SK-N-SH treated with all-trans-retinoic acid at 6 μM for 48 hours (cell line): ENCODE measurements at regions not wholly inside any gene's neighbourhood (a gene's known extent, or its start where the extent isn't known, plus 50 kb on each side); places are given as distances from the start of the nearest gene placed in this dataset.

Source experiments
- ATAC-seq: fragments of 200-7000 bp; cut with Tn5 transposase; 3 replicates; pipeline ENCODE4 v1.9.1; 2020; ENCODE audit warnings: mild to moderate bottlenecking, moderate library complexity
- CREB5 ChIP-seq: fragments of 250-450 bp; sonication (Bioruptor Pico); IDR thresholded peaks from 2 replicates; pipeline ENCODE4 v1.5.1; 2020; ENCODE audit warnings: low read depth, mild to moderate bottlenecking, moderate library complexity
- CSDC2 ChIP-seq: fragments of 250-450 bp; sonication (Bioruptor Pico); IDR thresholded peaks from 2 replicates; pipeline ENCODE4 v1.5.0; 2020; ENCODE audit warnings: mild to moderate bottlenecking, moderate library complexity
- ESRRG ChIP-seq: fragments of 250-450 bp; sonication (Bioruptor Pico); IDR thresholded peaks from 2 replicates; pipeline ENCODE4 v1.6.1; 2021; ENCODE audit warnings: mild to moderate bottlenecking
- GLIS3 ChIP-seq: fragments of 250-450 bp; sonication (Bioruptor Pico); IDR thresholded peaks from 2 replicates; pipeline ENCODE4 v1.5.0; 2020; ENCODE audit warnings: mild to moderate bottlenecking, moderate library complexity
- ISL1 ChIP-seq: fragments of 250-450 bp; sonication (Bioruptor Pico); IDR thresholded peaks from 2 replicates; pipeline ENCODE4 v2.1.2; 2022; ENCODE audit warnings: mild to moderate bottlenecking, moderate library complexity
- OSR1 ChIP-seq: fragments of 250-450 bp; sonication (Bioruptor Pico); IDR thresholded peaks from 2 replicates; pipeline ENCODE4 v1.8.0; 2022; ENCODE audit warnings: moderate library complexity, mild to moderate bottlenecking, inconsistent platforms
- PATZ1 ChIP-seq: fragments of 250-450 bp; sonication (Bioruptor Pico); IDR thresholded peaks from 2 replicates; pipeline ENCODE4 v1.8.0; 2020; ENCODE audit warnings: mild to moderate bottlenecking, moderate library complexity, borderline replicate concordance
- POU6F1 ChIP-seq: fragments of 250-450 bp; sonication (Bioruptor Pico); IDR thresholded peaks from 2 replicates; pipeline ENCODE4 v1.8.0; 2021; ENCODE audit warnings: low read depth, mild to moderate bottlenecking, moderate library complexity, borderline replicate concordance
- PPARA ChIP-seq: fragments of 250-450 bp; sonication (Bioruptor Pico); IDR thresholded peaks from 2 replicates; pipeline ENCODE4 v1.5.0; 2020; ENCODE audit warnings: mild to moderate bottlenecking, borderline replicate concordance
- RARB ChIP-seq: fragments of 250-450 bp; sonication (Bioruptor Pico); IDR thresholded peaks from 2 replicates; pipeline ENCODE4 v1.8.0; 2021; ENCODE audit warnings: mild to moderate bottlenecking, moderate library complexity
- SNAI2 ChIP-seq: fragments of 250-450 bp; sonication (Bioruptor Pico); IDR thresholded peaks from 2 replicates; pipeline ENCODE4 v1.5.0; 2020; ENCODE audit warnings: mild to moderate bottlenecking, moderate library complexity
- TCF4 ChIP-seq: fragments of 250-450 bp; sonication (Bioruptor Pico); IDR thresholded peaks from 2 replicates; pipeline ENCODE4 v1.8.0; 2021; ENCODE audit warnings: mild to moderate bottlenecking, moderate library complexity, borderline replicate concordance
- TSHZ2 ChIP-seq: fragments of 250-450 bp; sonication (Bioruptor Pico); IDR thresholded peaks from 2 replicates; pipeline ENCODE4 v1.5.0; 2020; ENCODE audit warnings: mild to moderate bottlenecking, moderate library complexity
- ZFP3 ChIP-seq: fragments of 250-450 bp; sonication (Bioruptor Pico); IDR thresholded peaks from 2 replicates; pipeline ENCODE4 v1.5.0; 2020; ENCODE audit warnings: mild to moderate bottlenecking, moderate library complexity
- ZFP30 ChIP-seq: fragments of 450-650 bp; formaldehyde crosslinking; IDR thresholded peaks from 2 replicates; pipeline ENCODE4 v1.5.0; 2022; ENCODE audit warnings: mild to moderate bottlenecking, moderate library complexity
- ZNF565 ChIP-seq: fragments of 450-650 bp; formaldehyde crosslinking; conservative IDR thresholded peaks from 2 replicates; pipeline ENCODE4 v1.5.0; 2020; ENCODE audit warnings: low read depth, mild to moderate bottlenecking, moderate library complexity
- ZNF70 ChIP-seq: fragments of 450-650 bp; formaldehyde crosslinking; IDR thresholded peaks from 2 replicates; pipeline ENCODE4 v1.5.0; 2020; ENCODE audit warnings: mild to moderate bottlenecking, moderate library complexity
- ZNF8 ChIP-seq: fragments of 450-650 bp; formaldehyde crosslinking; IDR thresholded peaks from 2 replicates; pipeline ENCODE4 v1.5.0; 2020; ENCODE audit warnings: mild to moderate bottlenecking, moderate library complexity
- TF ChIP-seq, protein P1 (sequence below): fragments of 250-450 bp; sonication (Bioruptor Pico); IDR thresholded peaks from 2 replicates; pipeline ENCODE4 v1.5.1; 2021; ENCODE audit warnings: mild to moderate bottlenecking, moderate library complexity

DNA sequence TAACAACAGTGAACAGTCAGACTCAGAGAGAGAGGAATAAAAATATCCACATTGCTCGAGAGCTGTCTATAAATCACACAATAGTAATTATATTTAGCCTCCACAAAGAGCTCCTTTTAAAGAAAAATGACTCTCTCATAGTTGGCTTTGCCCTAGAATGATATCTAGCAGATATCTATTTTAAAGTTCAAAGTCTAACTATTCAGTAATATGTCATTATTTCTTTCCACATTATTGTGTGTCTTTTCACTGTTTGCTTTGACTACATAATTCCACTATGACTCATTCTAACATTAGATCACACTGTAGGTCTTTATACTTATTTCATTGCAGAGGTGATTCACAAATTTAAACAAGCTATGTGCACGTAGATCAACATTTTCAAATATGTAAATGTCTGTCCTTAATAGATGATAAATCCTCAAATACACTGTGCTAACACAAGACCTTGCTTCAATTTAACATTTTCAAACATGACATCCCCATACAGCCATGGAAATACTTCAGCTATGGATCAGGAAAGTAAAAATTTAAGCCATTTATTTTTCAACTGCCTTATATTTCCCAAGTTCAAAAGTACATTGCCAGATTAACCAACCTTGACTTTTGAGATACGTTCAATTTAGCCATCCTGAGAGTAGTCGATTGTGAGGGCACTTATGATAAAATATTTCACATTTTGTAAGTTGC, 99.9 kb upstream of the AKR1E2 start (continued):
- peak; percentile 87; the same call in 1 of the 2 replicates for TF ChIP-seq CREB5 (CRISPR knock-in tag)
- TF ChIP-seq GLIS3: no peak
- TF ChIP-seq ZNF8: no peak
- no peak for TF ChIP-seq ZNF565 (CRISPR knock-in tag)
- TF ChIP-seq OSR1: no peak
- TF ChIP-seq, protein P1, sequence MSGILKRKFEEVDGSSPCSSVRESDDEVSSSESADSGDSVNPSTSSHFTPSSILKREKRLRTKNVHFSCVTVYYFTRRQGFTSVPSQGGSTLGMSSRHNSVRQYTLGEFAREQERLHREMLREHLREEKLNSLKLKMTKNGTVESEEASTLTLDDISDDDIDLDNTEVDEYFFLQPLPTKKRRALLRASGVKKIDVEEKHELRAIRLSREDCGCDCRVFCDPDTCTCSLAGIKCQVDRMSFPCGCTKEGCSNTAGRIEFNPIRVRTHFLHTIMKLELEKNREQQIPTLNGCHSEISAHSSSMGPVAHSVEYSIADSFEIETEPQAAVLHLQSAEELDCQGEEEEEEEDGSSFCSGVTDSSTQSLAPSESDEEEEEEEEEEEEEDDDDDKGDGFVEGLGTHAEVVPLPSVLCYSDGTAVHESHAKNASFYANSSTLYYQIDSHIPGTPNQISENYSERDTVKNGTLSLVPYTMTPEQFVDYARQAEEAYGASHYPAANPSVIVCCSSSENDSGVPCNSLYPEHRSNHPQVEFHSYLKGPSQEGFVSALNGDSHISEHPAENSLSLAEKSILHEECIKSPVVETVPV (CRISPR knock-in tag): peak; percentile 39; the same call in 1 of the 2 replicates
- TF ChIP-seq TSHZ2 (CRISPR knock-in tag): no peak
- TF ChIP-seq PPARA (CRISPR knock-in tag): no peak

DNA sequence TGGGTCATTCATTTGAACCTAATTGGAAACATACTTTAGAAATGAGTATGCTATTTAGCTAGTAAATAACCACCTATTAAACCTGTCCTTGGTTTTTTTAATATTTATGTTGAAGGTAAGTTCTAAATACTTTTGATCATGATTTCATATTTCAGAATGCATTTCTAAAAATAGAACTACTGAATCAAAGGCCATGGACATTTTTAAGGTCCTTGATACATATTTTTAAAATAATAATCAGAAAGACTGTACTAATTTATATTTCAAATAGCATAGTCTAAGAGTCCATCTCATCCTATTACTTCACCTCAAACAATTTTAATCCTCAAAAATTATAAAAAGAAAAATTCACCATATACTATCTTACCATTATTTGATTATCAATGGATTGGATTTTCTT, 102.1 kb upstream of the AKR1E2 start:
- TF ChIP-seq ZNF70 (CRISPR knock-in tag) (no peak), ISL1 (CRISPR knock-in tag) (no peak), CREB5 (CRISPR knock-in tag) (no peak), TCF4 (no peak), RARB (CRISPR knock-in tag) (no peak), ZFP3 (CRISPR knock-in tag) (no peak), PPARA (CRISPR knock-in tag) (no peak), ZFP30 (CRISPR knock-in tag) (no peak), PATZ1 (CRISPR knock-in tag) (no peak), OSR1 (no peak), SNAI2 (CRISPR knock-in tag) (no peak), ESRRG (CRISPR knock-in tag) (no peak), POU6F1 (CRISPR knock-in tag) (no peak), CSDC2 (CRISPR knock-in tag) (no peak)
- ATAC-seq: no peak
